T-helper 2 cell (primary cell): ENCODE measurements at regions not wholly inside any gene's neighbourhood (a gene's known extent, or its start where the extent isn't known, plus 50 kb on each side); places are given as distances from the start of the nearest gene placed in this dataset.
A peak's percentile ranks its signal among the peaks of the same experiment; 100 is the strongest.
"Not testable (repeated sequence)": the region's sequence is repeated elsewhere in the genome, so short reads cannot be mapped to it uniquely, and the experiment has no call there.

ENCODE experiments used
- DNase-seq, 5 experiments: peaks; one replicate each; pipeline versions ENCODE4 v3.0.0 to v3.0.0-alpha.2; 2012 to 2022

GRCh38 chr15:96470681-96471310 lies 140.3 kb downstream of the NR2F2 start:
- DNase-seq = no peak

- no peak for DNase-seq
Observed at GRCh38 chr15:96472681-96473080, 142.2 kb downstream of the NR2F2 start.

- no peak for DNase-seq
Observed at GRCh38 chr15:96473556-96473955, 143.1 kb downstream of the NR2F2 start.

- DNase-seq = no peak
Observed at GRCh38 chr15:96474231-96474664, 143.7 kb downstream of the NR2F2 start.

DNA sequence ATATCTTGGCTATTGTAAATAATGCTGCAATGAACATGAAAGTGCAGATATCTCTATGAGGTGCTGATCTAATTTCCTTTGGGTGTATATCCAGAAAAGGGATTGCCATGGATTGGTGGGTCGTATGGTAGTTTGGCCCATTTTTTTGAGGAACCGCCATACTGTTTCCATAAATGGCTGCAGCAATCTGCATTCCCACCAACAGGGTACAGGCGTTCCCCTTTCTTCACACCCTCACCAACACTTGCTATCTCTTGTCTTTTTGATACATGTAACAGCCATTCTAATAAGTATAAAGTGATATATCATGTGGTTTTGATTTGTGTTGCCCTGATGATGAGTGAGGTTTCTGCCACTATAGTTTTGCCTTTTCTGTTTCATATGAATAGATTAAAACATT lies 146.7 kb downstream of the NR2F2 start:
- no peak for DNase-seq

DNA sequence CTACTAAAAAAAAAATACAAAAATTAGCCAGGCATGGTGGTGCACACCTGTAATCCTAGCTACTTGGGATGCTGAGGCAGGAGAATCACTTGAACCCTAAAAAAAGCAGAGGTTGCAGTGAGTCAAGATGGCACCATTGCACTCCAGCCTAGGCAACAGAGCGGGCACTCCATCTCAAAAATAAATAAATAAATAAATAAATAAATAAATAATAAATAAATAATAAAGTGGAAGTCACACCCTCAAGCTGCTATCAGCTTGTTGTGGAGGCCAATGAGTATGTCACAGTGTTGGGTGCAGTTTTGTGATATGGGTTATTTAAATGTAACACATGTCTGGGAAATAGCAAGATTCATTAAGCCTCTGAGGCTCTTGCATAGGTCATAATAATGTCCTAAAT lies 153.9 kb downstream of the NR2F2 start:
- DNase-seq = not testable (repeated sequence)

DNA sequence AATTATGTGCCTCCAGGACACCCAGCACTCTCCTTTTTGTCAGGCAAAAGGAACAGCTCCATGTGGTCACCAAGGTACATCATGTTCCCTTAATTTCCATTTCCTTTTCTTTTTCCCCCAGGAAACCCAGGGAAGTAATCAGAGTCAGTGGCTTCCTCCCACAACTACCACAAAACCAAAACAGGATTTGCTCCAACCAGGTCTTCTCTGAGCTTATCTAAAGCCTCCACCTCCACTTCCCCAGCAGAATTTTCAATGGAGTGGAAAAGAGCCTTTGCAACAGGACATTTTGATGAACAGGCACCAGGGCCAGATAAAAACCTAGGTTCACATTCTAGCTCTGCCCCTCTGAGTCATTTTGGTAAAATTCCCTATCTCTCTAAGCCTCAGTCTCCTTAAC lies 154.3 kb downstream of the NR2F2 start:
- DNase-seq = no peak

- no peak for DNase-seq
Observed at GRCh38 chr15:96487245-96487644, 156.7 kb downstream of the NR2F2 start.

DNA sequence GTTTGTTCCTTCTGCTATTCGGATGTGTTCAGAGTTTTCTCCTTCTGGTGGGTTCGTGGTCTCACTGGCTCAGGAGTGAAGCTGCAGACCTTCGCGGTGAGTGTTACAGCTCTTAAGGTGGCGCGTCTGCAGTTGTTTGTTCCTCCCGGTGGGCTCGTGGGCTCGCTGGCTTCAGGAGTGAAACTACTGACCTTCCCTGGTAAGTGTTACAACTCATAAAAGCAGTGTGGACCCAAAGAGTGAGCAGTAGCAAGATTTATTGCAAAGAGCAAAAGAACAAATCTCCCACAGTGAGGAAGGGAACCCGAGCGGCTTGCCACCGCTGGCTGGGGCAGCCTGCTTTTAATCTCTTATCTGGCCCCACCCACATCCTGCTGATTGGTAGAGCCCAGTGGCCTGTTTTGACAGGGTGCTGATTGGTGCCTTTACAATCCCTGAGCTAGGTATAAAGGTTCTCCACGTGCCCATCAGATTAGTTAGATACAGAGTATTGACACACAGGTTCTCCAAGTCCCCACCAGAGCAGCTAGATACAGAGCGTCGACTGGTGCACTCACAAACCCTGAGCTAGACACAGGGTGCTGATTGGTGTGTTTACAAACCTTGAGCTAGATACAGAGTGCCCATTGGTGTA lies 160.7 kb downstream of the NR2F2 start:
- not testable (repeated sequence) for DNase-seq

GRCh38 chr15:96491700-96492644 lies 161.5 kb downstream of the NR2F2 start:
- not testable (repeated sequence) for DNase-seq

DNA sequence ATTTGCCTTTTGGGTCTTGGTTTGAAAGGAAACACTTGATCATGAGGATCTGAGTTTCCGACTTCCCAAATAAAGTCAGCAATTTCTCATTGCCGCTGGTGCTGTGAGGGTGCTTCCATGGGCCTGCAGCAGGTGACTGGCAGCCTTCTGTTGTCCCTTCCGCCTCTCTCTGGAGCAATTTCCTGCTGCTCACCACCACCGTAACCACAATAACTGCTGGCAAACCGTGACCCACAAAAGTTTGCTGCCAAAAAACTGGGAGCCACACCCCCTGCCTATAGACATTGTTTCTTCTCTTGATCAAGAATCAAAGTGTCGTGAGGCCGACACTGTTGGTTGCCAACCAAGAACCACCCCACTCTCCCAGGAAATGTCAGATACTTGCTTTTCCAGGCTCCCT lies 164.0 kb downstream of the NR2F2 start:
- DNase-seq = peak in 1 of 5 experiments; percentile 0

GRCh38 chr15:96495386-96495785 lies 164.9 kb downstream of the NR2F2 start:
- DNase-seq = no peak

DNA sequence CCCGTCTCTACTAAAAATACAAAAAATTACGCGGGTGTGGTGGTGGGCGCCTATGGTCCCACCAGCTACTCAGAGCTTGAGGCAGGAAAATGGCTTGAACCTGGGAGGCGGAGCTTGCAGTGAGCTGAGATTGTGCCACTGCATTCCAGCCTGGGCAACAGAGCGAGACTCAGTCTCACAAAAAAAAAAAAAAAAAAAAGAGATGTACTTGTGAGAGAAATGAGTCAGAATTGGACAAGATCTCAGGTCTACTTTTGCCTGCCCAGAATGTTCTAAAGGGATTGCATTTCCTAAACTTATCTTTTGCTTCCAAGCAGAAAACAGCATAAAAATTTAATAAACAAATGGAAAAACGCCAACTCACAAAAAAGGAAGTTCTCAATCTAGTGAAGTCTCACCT lies 167.5 kb downstream of the NR2F2 start:
- no peak for DNase-seq

DNA sequence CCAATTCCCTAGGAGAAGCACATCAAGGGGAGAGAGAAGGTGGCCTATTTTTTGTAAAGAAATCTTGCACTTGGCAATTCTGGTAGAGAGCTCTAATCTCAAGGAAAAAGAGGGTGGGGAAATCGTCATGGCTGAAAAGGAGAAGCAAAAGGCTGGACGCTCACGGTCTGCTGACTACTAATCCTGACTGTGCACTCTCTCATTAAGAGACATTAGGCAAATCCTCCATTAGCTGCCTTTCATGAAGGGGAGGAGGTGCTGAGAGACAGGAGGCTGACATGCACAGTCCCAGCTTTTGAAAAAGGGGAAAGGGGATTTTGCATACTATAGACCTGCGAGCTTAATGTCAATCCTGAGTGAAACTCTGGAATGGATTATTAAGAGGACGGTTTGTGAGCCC lies 170.0 kb downstream of the NR2F2 start:
- no peak for DNase-seq

GRCh38 chr15:96501362-96501761 lies 170.9 kb downstream of the NR2F2 start:
- no peak for DNase-seq

- no peak for DNase-seq
Observed at GRCh38 chr15:96502196-96502595, 171.7 kb downstream of the NR2F2 start.

DNA sequence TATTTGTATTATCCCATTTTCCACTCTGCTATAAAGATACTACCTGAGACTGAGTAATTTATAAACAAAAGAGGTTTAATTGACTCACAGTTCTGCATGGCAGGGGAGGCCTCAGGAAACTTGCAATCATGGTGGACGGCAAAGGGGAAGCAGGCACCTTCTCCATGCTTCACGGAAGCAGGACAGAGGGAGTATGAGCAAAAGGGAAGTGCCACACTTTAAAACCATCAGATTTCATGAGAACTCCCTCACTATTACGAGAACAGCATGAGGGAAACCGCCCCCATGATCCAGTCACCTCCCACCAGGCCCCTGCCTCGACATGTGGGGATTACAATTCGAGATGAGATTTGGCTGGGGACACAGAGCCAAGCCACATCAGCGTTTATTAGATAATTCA lies 172.8 kb downstream of the NR2F2 start:
- no peak for DNase-seq

GRCh38 chr15:96504371-96504770 lies 173.9 kb downstream of the NR2F2 start:
- DNase-seq = no peak

GRCh38 chr15:96505014-96505413 lies 174.5 kb downstream of the NR2F2 start:
- no peak for DNase-seq

- DNase-seq = peak in 1 of 5 experiments; percentile 2
Observed at GRCh38 chr15:96514607-96515285, 184.2 kb downstream of the NR2F2 start.

DNA sequence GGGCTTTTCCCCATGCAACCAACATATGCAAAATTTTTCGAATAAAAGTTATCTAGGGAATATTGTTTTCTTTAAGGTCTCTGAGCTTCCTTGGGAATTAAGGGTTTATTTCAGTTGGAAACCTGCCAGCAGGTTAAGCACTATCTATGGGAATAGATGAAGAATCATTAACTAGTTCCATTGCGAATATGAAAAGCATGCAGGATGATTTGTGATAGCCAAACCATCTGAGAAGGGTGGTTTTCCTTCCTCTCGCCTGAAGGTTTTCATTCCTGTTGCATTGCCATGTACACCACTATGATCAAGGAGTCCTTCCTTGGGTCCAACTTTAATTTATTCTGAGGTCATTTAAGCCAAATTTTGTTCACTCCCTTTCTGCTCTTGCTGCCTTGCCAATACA lies 184.9 kb downstream of the NR2F2 start:
- no peak for DNase-seq

DNA sequence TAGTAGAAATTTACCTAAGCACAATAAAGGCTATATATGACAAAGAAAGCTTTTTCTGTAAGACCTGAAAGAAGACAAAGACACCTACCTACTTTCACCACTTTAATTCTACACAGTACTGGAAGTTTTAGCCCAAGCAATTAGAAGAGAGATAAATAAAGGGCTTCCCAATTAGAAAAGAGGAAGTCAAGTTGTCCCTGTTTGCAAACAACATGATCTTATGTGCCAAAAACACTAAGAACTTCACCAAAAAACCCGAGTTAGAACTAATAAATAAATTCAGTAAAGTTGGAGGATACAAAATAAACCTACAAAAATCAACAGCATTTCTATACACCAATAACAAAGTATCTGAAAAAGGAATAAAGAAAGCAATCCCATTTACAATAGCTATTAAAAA lies 190.9 kb downstream of the NR2F2 start:
- no peak for DNase-seq
